HG03039 (cell line): ENCODE measurements at regions not wholly inside any gene's neighbourhood (a gene's known extent, or its start where the extent isn't known, plus 50 kb on each side); places are given as distances from the start of the nearest gene placed in this dataset.
A peak's percentile ranks its signal among the peaks of the same experiment; 100 is the strongest.

Experiments used
- ATAC-seq: cut with Tn5 transposase; IDR thresholded peaks from one replicate; pipeline ENCODE4 v1.9.1; 2021; ENCODE audit warnings: mild to moderate bottlenecking, moderate library complexity; ENCODE audit not compliant: unreplicated experiment

- no peak for ATAC-seq
Observed at GRCh38 chr1:221405146-221405545, 336.7 kb downstream of the DUSP10 start.

GRCh38 chr1:221408117-221408803 lies 333.6 kb downstream of the DUSP10 start:
- no peak for ATAC-seq

- no peak for ATAC-seq
Observed at GRCh38 chr1:221411283-221411682, 330.6 kb downstream of the DUSP10 start.

- no peak for ATAC-seq
Observed at GRCh38 chr1:221414772-221415539, 326.9 kb downstream of the DUSP10 start.

- no peak for ATAC-seq
Observed at GRCh38 chr1:221415651-221416050, 326.2 kb downstream of the DUSP10 start.

GRCh38 chr1:221416142-221416541 lies 325.7 kb downstream of the DUSP10 start:
- no peak for ATAC-seq

GRCh38 chr1:221416723-221417122 lies 325.2 kb downstream of the DUSP10 start:
- no peak for ATAC-seq

GRCh38 chr1:221418346-221418745 lies 323.5 kb downstream of the DUSP10 start:
- no peak for ATAC-seq

- ATAC-seq, result no peak
Observed at GRCh38 chr1:221419513-221420095, 322.3 kb downstream of the DUSP10 start.

- no peak for ATAC-seq
Observed at GRCh38 chr1:221429264-221429663, 312.6 kb downstream of the DUSP10 start.

GRCh38 chr1:221430152-221430960 lies 311.5 kb downstream of the DUSP10 start:
- no peak for ATAC-seq

GRCh38 chr1:221431068-221431651 lies 310.7 kb downstream of the DUSP10 start:
- no peak for ATAC-seq

GRCh38 chr1:221431961-221432360 lies 309.9 kb downstream of the DUSP10 start:
- no peak for ATAC-seq

GRCh38 chr1:221435504-221435904 lies 306.4 kb downstream of the DUSP10 start:
- peak; percentile 49 for ATAC-seq

- ATAC-seq, result no peak
Observed at GRCh38 chr1:221437171-221437570, 304.7 kb downstream of the DUSP10 start.

GRCh38 chr1:221437926-221438325 lies 304.0 kb downstream of the DUSP10 start:
- no peak for ATAC-seq

- ATAC-seq, result peak; percentile 85
Observed at GRCh38 chr1:221439008-221439746, 302.7 kb downstream of the DUSP10 start.

- no peak for ATAC-seq
Observed at GRCh38 chr1:221439747-221440501, 302.0 kb downstream of the DUSP10 start.

- ATAC-seq, result no peak
Observed at GRCh38 chr1:221440658-221441057, 301.2 kb downstream of the DUSP10 start.
